Esophagus squamous epithelium (tissue), 4 donors: ENCODE measurements at regions not wholly inside any gene's neighbourhood (a gene's known extent, or its start where the extent isn't known, plus 50 kb on each side); places are given as distances from the start of the nearest gene placed in this dataset.

ENCODE experiments used
- CTCF ChIP-seq, 6 experiments: fragments of 450-650 bp in 4 of 6; fragments of 200-600 bp in 2 of 6; sonication (generic) in 2 of 6; IDR thresholded peaks; one replicate each; pipeline ENCODE4 v1.5.1; 2016 to 2019; ENCODE audit warnings: antibody characterized with exemption in 6 of 6, mild to moderate bottlenecking in 4 of 6, moderate library complexity in 4 of 6
- POLR2A ChIP-seq, 4 donors: fragments of 450-650 bp; IDR thresholded peaks; one replicate each; pipeline ENCODE4 v1.6.1; 2017; ENCODE audit warnings: antibody characterized with exemption in 4 of 4, mild to moderate bottlenecking in 4 of 4, moderate library complexity in 3 of 4

GRCh38 chr11:134901542-134901941 lies 489.5 kb upstream of the B3GAT1 start:
- TF ChIP-seq CTCF (IDR thresholded peaks at IDR 0.05) (no peak), POLR2A (IDR thresholded peaks at IDR 0.05) (no peak)
